ENCODE measurements at regions not wholly inside any gene's neighbourhood (a gene's known extent, or its start where the extent isn't known, plus 50 kb on each side); places are given as distances from the start of the nearest gene placed in this dataset.
"Not testable (repeated sequence)": the region's sequence is repeated elsewhere in the genome, so short reads cannot be mapped to it uniquely, and the experiment has no call there.

- no peak for DNase-seq (ENCODE audit: low read depth)
- no peak overlapping the region for H3K4me3 ChIP-seq (ENCODE audit: low read depth, low read length)
Observed at GRCh38 chr15:49706805-49707204, 86.0 kb downstream of the DTWD1 start.

- DNase-seq (ENCODE audit: low read depth) = no peak
- H3K4me3 ChIP-seq (ENCODE audit: low read depth, low read length) = no peak overlapping the region
Observed at GRCh38 chr15:49707598-49707997, 86.8 kb downstream of the DTWD1 start.

GRCh38 chr15:49709646-49710214 is 88.9 kb downstream of the DTWD1 start:
- no peak for DNase-seq (ENCODE audit: low read depth)
- no peak overlapping the region for H3K4me3 ChIP-seq (ENCODE audit: low read depth, low read length)

- DNase-seq (ENCODE audit: low read depth) = no peak
- H3K4me3 ChIP-seq (ENCODE audit: low read depth, low read length) = no peak overlapping the region
Observed at GRCh38 chr15:49712162-49712561, 91.3 kb downstream of the DTWD1 start.

GRCh38 chr15:49712846-49713450 is 92.1 kb downstream of the DTWD1 start:
- H3K4me3 ChIP-seq (ENCODE audit: low read depth, low read length) = no peak overlapping the region
- DNase-seq (ENCODE audit: low read depth) = no peak

GRCh38 chr15:49715211-49715610 is 94.4 kb downstream of the DTWD1 start:
- no peak for DNase-seq (ENCODE audit: low read depth)
- H3K4me3 ChIP-seq (ENCODE audit: low read depth, low read length) = no peak overlapping the region

- H3K4me3 ChIP-seq (ENCODE audit: low read depth, low read length) = no peak overlapping the region
- DNase-seq (ENCODE audit: low read depth) = no peak
Observed at GRCh38 chr15:49715701-49716100, 94.9 kb downstream of the DTWD1 start.

- peak; percentile 35 for DNase-seq (ENCODE audit: low read depth)
Observed at GRCh38 chr15:49718234-49718633, 97.4 kb downstream of the DTWD1 start.

GRCh38 chr15:49718846-49719245 is 98.0 kb downstream of the DTWD1 start:
- no peak overlapping the region for H3K4me3 ChIP-seq (ENCODE audit: low read depth, low read length)
- no peak for DNase-seq (ENCODE audit: low read depth)

More at GRCh38 chr15:49718234-49718633, 97.4 kb downstream of the DTWD1 start:
- no peak overlapping the region for H3K4me3 ChIP-seq (ENCODE audit: low read depth, low read length)

GRCh38 chr15:49720261-49720660 is 99.4 kb downstream of the DTWD1 start:
- H3K4me3 ChIP-seq (ENCODE audit: low read depth, low read length) = no peak overlapping the region
- no peak for DNase-seq (ENCODE audit: low read depth)

- DNase-seq (ENCODE audit: low read depth) = no peak
- H3K4me3 ChIP-seq (ENCODE audit: low read depth, low read length) = no peak overlapping the region
Observed at GRCh38 chr15:49721091-49721490, 100.2 kb downstream of the DTWD1 start.

GRCh38 chr15:49721621-49722020 is 100.8 kb downstream of the DTWD1 start:
- H3K4me3 ChIP-seq (ENCODE audit: low read depth, low read length) = no peak overlapping the region
- no peak for DNase-seq (ENCODE audit: low read depth)

GRCh38 chr15:49723981-49724380 is 103.1 kb downstream of the DTWD1 start:
- no peak for DNase-seq (ENCODE audit: low read depth)
- no peak overlapping the region for H3K4me3 ChIP-seq (ENCODE audit: low read depth, low read length)

GRCh38 chr15:49731187-49732099 is 110.6 kb downstream of the DTWD1 start:
- no peak overlapping the region for H3K4me3 ChIP-seq (ENCODE audit: low read depth, low read length)
- no peak for DNase-seq (ENCODE audit: low read depth)

GRCh38 chr15:49732109-49732508 is 111.3 kb downstream of the DTWD1 start:
- DNase-seq (ENCODE audit: low read depth); H3K4me3 ChIP-seq (ENCODE audit: low read depth, low read length): not testable (repeated sequence)

GRCh38 chr15:49734089-49734488 is 113.2 kb downstream of the DTWD1 start:
- H3K4me3 ChIP-seq (ENCODE audit: low read depth, low read length) = not testable (repeated sequence)

GRCh38 chr15:49734831-49735508 is 114.1 kb downstream of the DTWD1 start:
- no peak for DNase-seq (ENCODE audit: low read depth)
- H3K4me3 ChIP-seq (ENCODE audit: low read depth, low read length) = no peak overlapping the region

More at GRCh38 chr15:49734089-49734488, 113.2 kb downstream of the DTWD1 start:
- DNase-seq (ENCODE audit: low read depth) = not testable (repeated sequence)

GRCh38 chr15:49737127-49737526 is 116.3 kb downstream of the DTWD1 start:
- DNase-seq (ENCODE audit: low read depth) = no peak
- H3K4me3 ChIP-seq (ENCODE audit: low read depth, low read length) = no peak overlapping the region

GRCh38 chr15:49741712-49742111 is 120.9 kb downstream of the DTWD1 start:
- no peak overlapping the region for H3K4me3 ChIP-seq (ENCODE audit: low read depth, low read length)
- no peak for DNase-seq (ENCODE audit: low read depth)

GRCh38 chr15:49742381-49742780 is 121.5 kb downstream of the DTWD1 start:
- no peak overlapping the region for H3K4me3 ChIP-seq (ENCODE audit: low read depth, low read length)
- DNase-seq (ENCODE audit: low read depth) = no peak
